Fibroblast of mammary gland (primary cell): ENCODE measurements at regions not wholly inside any gene's neighbourhood (a gene's known extent, or its start where the extent isn't known, plus 50 kb on each side); places are given as distances from the start of the nearest gene placed in this dataset.

Experiments
- DNase-seq: peaks from one replicate; pipeline ENCODE4 v3.0.0-alpha.2; 2010; ENCODE audit warnings: low read depth
- H3K4me3 ChIP-seq: 2 replicates; pipeline ENCODE4 v1.5.1; 2011; ENCODE audit warnings: low read depth, mild to moderate bottlenecking, low read length, moderate library complexity; ENCODE audit not compliant: control insufficient read depth
- CTCF ChIP-seq: conservative IDR thresholded peaks from 2 replicates; pipeline ENCODE4 v1.5.1; 2011; ENCODE audit warnings: low read depth, low read length, inconsistent platforms; ENCODE audit not compliant: control insufficient read depth, insufficient read depth

GRCh38 chr2:219887870-219888269 lies 260.4 kb downstream of the SLC4A3 start:
- DNase-seq = no peak
- H3K4me3 ChIP-seq = no peak overlapping the region
- no peak for TF ChIP-seq CTCF

- no peak for TF ChIP-seq CTCF
- no peak overlapping the region for H3K4me3 ChIP-seq
- no peak for DNase-seq
Observed at GRCh38 chr2:219893541-219893940, 266.1 kb downstream of the SLC4A3 start.

GRCh38 chr2:219897456-219897855 lies 270.0 kb downstream of the SLC4A3 start:
- TF ChIP-seq CTCF = no peak
- H3K4me3 ChIP-seq = no peak overlapping the region
- DNase-seq = no peak

GRCh38 chr2:219901155-219901554 lies 273.7 kb downstream of the SLC4A3 start:
- H3K4me3 ChIP-seq = no peak overlapping the region
- no peak for DNase-seq
- no peak for TF ChIP-seq CTCF

- H3K4me3 ChIP-seq = no peak overlapping the region
- no peak for DNase-seq
- TF ChIP-seq CTCF = no peak
Observed at GRCh38 chr2:219902891-219903552, 275.6 kb downstream of the SLC4A3 start.

GRCh38 chr2:219905640-219906039 lies 278.2 kb downstream of the SLC4A3 start:
- no peak for DNase-seq
- TF ChIP-seq CTCF = no peak

More at GRCh38 chr2:219905640-219906039, 278.2 kb downstream of the SLC4A3 start:
- H3K4me3 ChIP-seq = no peak overlapping the region
